ENCODE measurements at regions not wholly inside any gene's neighbourhood (a gene's known extent, or its start where the extent isn't known, plus 50 kb on each side); places are given as distances from the start of the nearest gene placed in this dataset.
"Not testable (repeated sequence)": the region's sequence is repeated elsewhere in the genome, so short reads cannot be mapped to it uniquely, and the experiment has no call there.

GRCh38 chr7:17043012-17043877 lies 161.5 kb upstream of the AGR3 start:
- FAIRE-seq: no peak

GRCh38 chr7:17044396-17044795 lies 162.6 kb upstream of the AGR3 start:
- FAIRE-seq: no peak
- no peak for DNase-seq (ENCODE audit: insufficient read length, low spot score)

More at GRCh38 chr7:17043012-17043877, 161.5 kb upstream of the AGR3 start:
- DNase-seq (ENCODE audit: insufficient read length, low spot score): no peak

GRCh38 chr7:17044861-17045260 lies 163.1 kb upstream of the AGR3 start:
- DNase-seq (ENCODE audit: insufficient read length, low spot score): no peak
- peak; percentile 20 for FAIRE-seq

GRCh38 chr7:17046259-17046658 lies 164.5 kb upstream of the AGR3 start:
- FAIRE-seq (no peak), DNase-seq (ENCODE audit: insufficient read length, low spot score) (no peak)

GRCh38 chr7:17046666-17047065 lies 164.9 kb upstream of the AGR3 start:
- DNase-seq (ENCODE audit: insufficient read length, low spot score) (no peak), FAIRE-seq (no peak)

GRCh38 chr7:17053164-17053563 lies 171.4 kb upstream of the AGR3 start:
- FAIRE-seq; DNase-seq (ENCODE audit: insufficient read length, low spot score): not testable (repeated sequence)

- FAIRE-seq: no peak
- DNase-seq (ENCODE audit: insufficient read length, low spot score): no peak
Measured at GRCh38 chr7:17054206-17054605, 172.4 kb upstream of the AGR3 start.

GRCh38 chr7:17054836-17055235 lies 173.1 kb upstream of the AGR3 start:
- DNase-seq (ENCODE audit: insufficient read length, low spot score) (no peak), FAIRE-seq (no peak)

GRCh38 chr7:17055596-17055995 lies 173.8 kb upstream of the AGR3 start:
- FAIRE-seq (no peak), DNase-seq (ENCODE audit: insufficient read length, low spot score) (no peak)

GRCh38 chr7:17056491-17057142 lies 174.8 kb upstream of the AGR3 start:
- no peak for DNase-seq (ENCODE audit: insufficient read length, low spot score)
- no peak for FAIRE-seq

- no peak for FAIRE-seq
- DNase-seq (ENCODE audit: insufficient read length, low spot score): no peak
Measured at GRCh38 chr7:17057143-17057509, 175.3 kb upstream of the AGR3 start.

GRCh38 chr7:17058568-17058967 lies 176.8 kb upstream of the AGR3 start:
- FAIRE-seq (no peak), DNase-seq (ENCODE audit: insufficient read length, low spot score) (peak; percentile 8)

- no peak for DNase-seq (ENCODE audit: insufficient read length, low spot score)
- no peak for FAIRE-seq
Measured at GRCh38 chr7:17060051-17060450, 178.3 kb upstream of the AGR3 start.

GRCh38 chr7:17061443-17061842 lies 179.7 kb upstream of the AGR3 start:
- DNase-seq (ENCODE audit: insufficient read length, low spot score): no peak
- FAIRE-seq: no peak

- FAIRE-seq: no peak
- no peak for DNase-seq (ENCODE audit: insufficient read length, low spot score)
Measured at GRCh38 chr7:17062151-17063044, 180.6 kb upstream of the AGR3 start.

GRCh38 chr7:17063045-17063383 lies 181.2 kb upstream of the AGR3 start:
- no peak for FAIRE-seq
- DNase-seq (ENCODE audit: insufficient read length, low spot score): no peak

GRCh38 chr7:17067691-17068090 lies 185.9 kb upstream of the AGR3 start:
- DNase-seq (ENCODE audit: insufficient read length, low spot score) (no peak), FAIRE-seq (no peak)

GRCh38 chr7:17069146-17069545 lies 187.4 kb upstream of the AGR3 start:
- FAIRE-seq (no peak), DNase-seq (ENCODE audit: insufficient read length, low spot score) (no peak)

GRCh38 chr7:17070231-17070708 lies 188.5 kb upstream of the AGR3 start:
- no peak for DNase-seq (ENCODE audit: insufficient read length, low spot score)
- no peak for FAIRE-seq

GRCh38 chr7:17071866-17072265 lies 190.1 kb upstream of the AGR3 start:
- FAIRE-seq (no peak), DNase-seq (ENCODE audit: insufficient read length, low spot score) (no peak)

- FAIRE-seq (no peak), DNase-seq (ENCODE audit: insufficient read length, low spot score) (no peak)
Measured at GRCh38 chr7:17075601-17076255, 193.9 kb upstream of the AGR3 start.
